ENCODE measurements at regions not wholly inside any gene's neighbourhood (a gene's known extent, or its start where the extent isn't known, plus 50 kb on each side); places are given as distances from the start of the nearest gene placed in this dataset.

DNA sequence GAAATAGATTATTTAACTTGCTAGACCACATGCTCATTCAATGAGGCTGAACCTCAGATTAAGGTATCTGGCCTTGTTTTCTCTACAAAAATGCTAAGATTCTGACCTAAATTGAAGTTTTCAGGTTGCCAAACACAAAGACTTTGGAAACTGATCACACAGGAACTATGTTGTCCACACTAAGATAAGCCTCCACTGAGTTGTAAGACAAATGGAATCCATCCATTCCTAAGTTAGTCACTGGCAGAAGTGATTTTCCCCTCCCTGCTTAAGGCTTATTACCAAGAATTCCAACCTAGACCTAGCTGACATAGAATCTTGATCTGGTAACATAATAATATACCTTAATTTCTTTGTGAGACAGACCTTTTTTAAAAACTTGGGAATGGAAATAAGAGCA is 608.1 kb downstream of the TENT5A start:
- Histone ChIP-seq H3K4me3 (ENCODE audit: low read depth, low read length) (no peak overlapping the region), H3K27me3 (ENCODE audit: control insufficient read depth, insufficient read depth, low read length) (no peaks in the 10 kb centered on the region), H3K36me3 (ENCODE audit: control insufficient read depth, insufficient read depth, low read length) (no peaks in the 10 kb centered on the region)
- FAIRE-seq, result no peak
- TF ChIP-seq, protein P1, sequence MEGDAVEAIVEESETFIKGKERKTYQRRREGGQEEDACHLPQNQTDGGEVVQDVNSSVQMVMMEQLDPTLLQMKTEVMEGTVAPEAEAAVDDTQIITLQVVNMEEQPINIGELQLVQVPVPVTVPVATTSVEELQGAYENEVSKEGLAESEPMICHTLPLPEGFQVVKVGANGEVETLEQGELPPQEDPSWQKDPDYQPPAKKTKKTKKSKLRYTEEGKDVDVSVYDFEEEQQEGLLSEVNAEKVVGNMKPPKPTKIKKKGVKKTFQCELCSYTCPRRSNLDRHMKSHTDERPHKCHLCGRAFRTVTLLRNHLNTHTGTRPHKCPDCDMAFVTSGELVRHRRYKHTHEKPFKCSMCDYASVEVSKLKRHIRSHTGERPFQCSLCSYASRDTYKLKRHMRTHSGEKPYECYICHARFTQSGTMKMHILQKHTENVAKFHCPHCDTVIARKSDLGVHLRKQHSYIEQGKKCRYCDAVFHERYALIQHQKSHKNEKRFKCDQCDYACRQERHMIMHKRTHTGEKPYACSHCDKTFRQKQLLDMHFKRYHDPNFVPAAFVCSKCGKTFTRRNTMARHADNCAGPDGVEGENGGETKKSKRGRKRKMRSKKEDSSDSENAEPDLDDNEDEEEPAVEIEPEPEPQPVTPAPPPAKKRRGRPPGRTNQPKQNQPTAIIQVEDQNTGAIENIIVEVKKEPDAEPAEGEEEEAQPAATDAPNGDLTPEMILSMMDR (IDR thresholded peaks at IDR 0.05; ENCODE audit: insufficient read depth, low read length, severe bottlenecking), result no peak
- DNase-seq (ENCODE audit: low read depth), result no peak

DNA sequence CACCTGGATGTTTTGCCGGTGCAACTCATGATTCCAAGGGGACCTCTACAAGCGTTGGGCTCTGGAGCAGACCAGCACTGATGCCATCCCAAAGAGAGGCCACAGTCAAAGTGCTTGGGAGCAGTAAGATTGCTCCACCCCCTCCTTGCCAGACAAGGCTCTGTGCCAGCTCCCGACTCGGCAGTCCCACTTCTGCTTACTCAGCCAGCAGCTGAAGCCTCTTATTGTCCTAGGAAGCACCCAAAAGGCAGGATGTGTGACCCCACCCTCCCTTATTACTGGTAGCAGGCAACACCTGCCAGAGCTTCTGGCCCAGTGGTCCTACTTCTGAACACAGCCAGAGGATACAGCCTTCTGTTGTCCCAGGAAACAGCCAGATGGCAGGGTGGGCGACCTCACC is 614.2 kb downstream of the TENT5A start:
- H3K27me3 ChIP-seq (ENCODE audit: control insufficient read depth, insufficient read depth, low read length), result no peaks in the 10 kb centered on the region
- no peak for DNase-seq (ENCODE audit: low read depth)
- no peak overlapping the region for H3K4me3 ChIP-seq (ENCODE audit: low read depth, low read length)
- FAIRE-seq, result no peak
- TF ChIP-seq, protein P1 (IDR thresholded peaks at IDR 0.05; ENCODE audit: insufficient read depth, low read length, severe bottlenecking), result no peak
- no peaks in the 10 kb centered on the region for H3K36me3 ChIP-seq (ENCODE audit: control insufficient read depth, insufficient read depth, low read length)

DNA sequence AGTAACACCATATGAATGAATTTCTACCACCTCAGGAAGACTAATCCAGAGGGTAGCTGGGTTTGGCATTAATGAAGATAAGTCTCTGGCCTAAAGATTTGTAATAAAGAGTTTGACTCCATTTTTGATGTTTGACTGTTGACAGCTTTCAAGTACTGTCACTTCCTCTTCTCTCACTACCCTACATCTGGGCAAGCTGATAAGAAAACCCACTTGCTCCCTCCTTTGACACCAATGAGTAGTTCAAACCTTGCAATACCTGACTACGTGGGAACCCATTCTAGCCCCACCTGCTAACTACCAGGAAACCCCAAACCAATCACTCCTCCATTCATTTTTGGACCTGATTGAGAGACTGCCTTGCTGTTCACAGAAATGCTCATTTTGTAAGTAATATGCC is 621.5 kb downstream of the TENT5A start:
- Histone ChIP-seq H3K27me3 (ENCODE audit: control insufficient read depth, insufficient read depth, low read length) (no peaks in the 10 kb centered on the region), H3K36me3 (ENCODE audit: control insufficient read depth, insufficient read depth, low read length) (no peaks in the 10 kb centered on the region), H3K4me3 (ENCODE audit: low read depth, low read length) (no peak overlapping the region)
- FAIRE-seq (no peak), DNase-seq (ENCODE audit: low read depth) (no peak)
- TF ChIP-seq, protein P1 (IDR thresholded peaks at IDR 0.05; ENCODE audit: insufficient read depth, low read length, severe bottlenecking), result no peak

DNA sequence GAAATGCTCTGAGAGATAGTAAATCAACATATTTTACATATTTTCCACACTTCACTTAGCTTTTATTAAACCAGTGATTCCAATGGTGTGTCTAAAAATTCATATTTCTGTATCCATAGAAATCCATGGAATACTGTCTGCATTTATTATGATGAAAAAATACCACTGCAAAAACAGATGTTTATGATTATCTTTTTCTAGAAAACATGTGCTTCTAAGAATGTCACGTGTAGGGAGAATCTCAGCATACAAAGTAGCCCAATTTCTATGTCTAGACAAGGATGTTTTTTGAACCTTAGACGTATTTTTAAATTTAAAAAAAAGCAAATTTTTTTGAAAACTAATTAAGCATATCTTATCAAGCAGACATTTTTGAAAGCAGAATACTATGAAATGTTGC is 622.4 kb downstream of the TENT5A start:
- no peak overlapping the region for H3K4me3 ChIP-seq (ENCODE audit: low read depth, low read length)
- no peaks in the 10 kb centered on the region for H3K36me3 ChIP-seq (ENCODE audit: control insufficient read depth, insufficient read depth, low read length)
- DNase-seq (ENCODE audit: low read depth), result no peak
- TF ChIP-seq, protein P1 (IDR thresholded peaks at IDR 0.05; ENCODE audit: insufficient read depth, low read length, severe bottlenecking), result no peak
- no peak for FAIRE-seq
- no peaks in the 10 kb centered on the region for H3K27me3 ChIP-seq (ENCODE audit: control insufficient read depth, insufficient read depth, low read length)

DNA sequence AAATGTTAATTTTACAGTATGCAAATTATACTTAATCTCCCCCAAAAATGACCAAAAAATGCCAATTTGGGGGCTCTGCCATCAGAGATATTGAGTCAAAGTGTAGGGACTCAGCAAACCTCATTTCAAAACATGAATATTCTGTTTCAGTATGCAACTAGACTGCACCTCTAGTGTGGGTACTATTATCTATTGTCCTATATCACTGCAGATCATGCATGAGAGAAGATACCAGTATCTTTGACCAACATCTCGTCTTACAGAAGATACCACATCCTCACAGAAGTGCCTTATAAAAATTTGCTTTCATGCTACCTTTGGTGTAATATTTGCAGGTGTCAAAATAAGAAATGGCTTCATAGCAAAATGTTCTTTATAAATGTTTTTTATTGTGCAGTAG is 623.8 kb downstream of the TENT5A start:
- H3K4me3 ChIP-seq (ENCODE audit: low read depth, low read length), result no peak overlapping the region
- H3K27me3 ChIP-seq (ENCODE audit: control insufficient read depth, insufficient read depth, low read length), result no peaks in the 10 kb centered on the region
- DNase-seq (ENCODE audit: low read depth), result no peak
- no peak for FAIRE-seq
- TF ChIP-seq, protein P1 (IDR thresholded peaks at IDR 0.05; ENCODE audit: insufficient read depth, low read length, severe bottlenecking), result no peak
- no peaks in the 10 kb centered on the region for H3K36me3 ChIP-seq (ENCODE audit: control insufficient read depth, insufficient read depth, low read length)

DNA sequence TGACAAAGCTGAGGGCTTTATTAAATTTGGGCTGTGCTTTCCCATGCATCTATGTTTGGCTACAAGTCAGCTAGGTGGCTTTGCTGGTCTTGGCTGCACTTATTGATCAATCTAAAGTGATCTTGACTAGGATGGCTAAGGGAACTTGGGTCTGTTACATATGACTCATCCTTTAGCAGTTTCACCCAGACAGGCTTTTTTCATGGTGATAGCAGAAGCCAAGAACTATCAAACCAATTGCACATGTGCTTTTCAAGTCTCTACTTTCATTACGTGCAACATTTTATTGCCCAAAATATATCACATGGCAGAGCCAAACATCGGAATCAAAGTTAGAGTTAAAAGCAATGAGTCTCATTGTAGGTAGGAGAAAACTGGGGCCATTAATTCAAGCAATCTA is 626.3 kb downstream of the TENT5A start:
- Histone ChIP-seq H3K27me3 (ENCODE audit: control insufficient read depth, insufficient read depth, low read length) (no peaks in the 10 kb centered on the region), H3K36me3 (ENCODE audit: control insufficient read depth, insufficient read depth, low read length) (no peaks in the 10 kb centered on the region), H3K4me3 (ENCODE audit: low read depth, low read length) (no peak overlapping the region)
- TF ChIP-seq, protein P1 (IDR thresholded peaks at IDR 0.05; ENCODE audit: insufficient read depth, low read length, severe bottlenecking), result no peak
- FAIRE-seq, result no peak
- no peak for DNase-seq (ENCODE audit: low read depth)
